ENCODE measurements at regions not wholly inside any gene's neighbourhood (a gene's known extent, or its start where the extent isn't known, plus 50 kb on each side); places are given as distances from the start of the nearest gene placed in this dataset.

DNA sequence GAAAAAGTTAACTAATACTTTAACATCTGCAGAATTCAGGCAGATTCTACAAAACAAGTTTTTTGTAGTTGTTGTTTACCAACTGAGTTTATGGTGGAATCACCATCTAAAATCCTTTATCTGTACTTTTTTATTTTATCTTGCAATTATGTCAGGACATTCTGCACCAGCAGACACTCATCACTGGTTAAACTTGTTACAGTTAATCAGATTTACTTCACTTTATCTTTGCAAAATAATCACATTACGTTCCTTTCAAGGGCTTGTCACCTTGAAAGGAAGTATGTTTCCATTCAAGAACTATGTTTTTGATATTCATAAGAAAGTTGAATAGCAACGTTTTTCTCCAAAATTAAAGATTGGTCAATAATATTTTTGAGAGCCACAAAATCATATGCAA is 796.6 kb upstream of the ROBO1 start:
- no peak for DNase-seq

DNA sequence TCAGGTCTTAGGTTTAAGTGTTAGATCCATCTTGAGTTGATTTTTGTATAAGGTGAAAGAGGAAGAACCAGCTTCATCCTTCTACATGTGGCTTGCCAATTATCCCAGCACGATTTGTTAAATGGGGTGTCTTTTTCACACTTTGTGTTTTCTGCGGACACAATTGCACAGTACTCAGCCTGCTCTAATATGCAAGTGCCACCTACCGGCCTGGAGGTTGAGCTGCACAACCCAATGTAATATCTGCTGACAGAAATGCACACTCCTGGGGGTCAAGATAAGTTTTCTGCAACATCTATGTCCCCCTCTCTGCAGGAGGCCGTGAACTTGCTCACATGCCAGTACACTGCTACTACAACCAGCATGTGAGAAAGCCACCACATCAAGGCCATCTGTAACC is 791.9 kb upstream of the ROBO1 start:
- no peak for DNase-seq

DNA sequence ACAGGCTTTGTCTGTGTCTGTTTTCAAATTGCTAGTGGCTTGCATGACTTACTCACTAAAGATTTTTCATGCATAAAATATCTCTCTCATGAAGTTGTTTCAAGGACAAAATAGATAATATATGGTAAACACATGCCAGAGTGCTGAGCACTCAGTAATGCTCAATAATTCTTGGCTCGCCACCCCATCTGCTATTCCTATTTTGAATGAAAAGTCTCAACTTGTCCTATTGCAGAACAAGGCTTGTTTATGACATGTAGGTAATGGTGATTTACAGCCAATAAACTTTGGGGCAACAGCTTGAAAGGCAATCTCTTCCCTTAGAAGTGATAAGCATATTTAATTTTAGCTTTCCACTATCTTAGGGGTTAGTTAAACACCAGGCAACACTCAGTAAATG is 789.0 kb upstream of the ROBO1 start:
- no peak for DNase-seq

DNA sequence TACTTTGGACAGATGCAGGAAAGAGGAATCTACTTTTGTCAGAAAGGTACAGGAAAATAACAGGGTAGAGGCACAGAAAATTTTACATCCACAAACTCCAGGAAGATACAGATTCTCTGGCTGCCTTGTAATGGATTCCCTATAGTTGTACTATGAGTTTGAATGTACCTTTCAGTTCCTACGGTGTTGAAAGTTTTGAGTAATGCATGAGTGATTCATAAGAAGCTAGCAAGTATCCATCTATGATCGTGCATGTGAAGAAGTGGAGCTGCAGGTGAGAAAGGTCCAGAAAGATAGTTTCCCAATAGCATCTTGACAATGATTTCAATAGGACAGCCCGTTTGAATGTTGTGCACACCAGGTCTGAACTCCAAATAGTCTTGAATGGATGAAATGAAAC is 786.5 kb upstream of the ROBO1 start:
- no peak for DNase-seq

DNA sequence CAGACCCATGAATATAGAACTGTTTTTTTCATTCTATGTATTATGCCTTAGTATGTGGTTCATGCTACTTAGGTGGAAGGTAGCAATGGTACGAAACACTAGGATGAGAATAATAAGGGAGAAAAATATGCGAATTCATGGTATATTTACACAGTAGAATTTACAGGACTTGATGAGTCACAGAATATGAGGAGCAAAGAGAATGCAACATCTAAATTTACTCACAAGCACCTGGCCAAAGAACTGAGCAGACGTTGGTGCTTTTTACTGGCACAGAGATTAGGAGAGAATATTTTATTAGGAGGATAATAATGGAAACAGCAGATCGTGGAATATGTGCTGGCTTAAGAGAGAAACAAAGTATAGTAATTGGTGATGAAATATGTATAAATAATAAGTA is 785.4 kb upstream of the ROBO1 start:
- DNase-seq = no peak

DNA sequence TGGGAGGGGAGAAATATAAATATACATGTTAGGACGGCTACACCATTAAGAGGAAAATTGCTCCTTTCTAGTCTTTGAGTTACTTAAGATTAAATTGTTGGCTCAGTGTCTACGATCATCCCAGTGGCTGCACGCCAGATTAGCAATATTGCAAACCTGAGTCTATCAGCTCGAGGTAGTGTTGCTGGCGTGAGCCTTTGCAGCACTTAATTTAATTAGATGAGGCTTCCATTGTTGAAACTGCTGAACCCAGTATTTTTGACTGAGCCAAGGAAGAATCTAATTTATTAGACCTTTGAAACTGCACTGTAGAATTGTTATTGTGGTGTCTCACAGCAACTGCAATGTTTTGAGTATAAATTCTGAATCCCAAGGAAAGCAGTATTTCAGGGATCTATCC is 782.4 kb upstream of the ROBO1 start:
- no peak for DNase-seq

DNA sequence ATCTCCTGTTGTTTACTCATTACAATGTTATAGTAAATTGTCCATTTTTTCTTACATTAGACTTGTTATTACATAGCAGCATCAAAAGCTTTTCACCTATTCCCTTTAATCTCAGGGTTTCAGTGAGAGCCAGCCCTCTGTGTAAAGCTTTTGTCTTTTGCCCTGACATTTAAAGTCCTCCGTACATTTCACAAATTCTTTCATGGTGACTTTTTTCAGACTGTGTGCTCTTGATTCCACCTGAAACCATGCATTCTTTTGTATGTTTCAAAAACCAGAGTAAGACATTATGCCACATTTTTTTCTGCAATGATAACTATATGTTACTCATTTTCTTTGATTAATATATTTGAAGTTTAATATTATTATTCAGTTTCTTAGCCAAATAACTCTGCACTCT is 781.4 kb upstream of the ROBO1 start:
- no peak for DNase-seq

DNA sequence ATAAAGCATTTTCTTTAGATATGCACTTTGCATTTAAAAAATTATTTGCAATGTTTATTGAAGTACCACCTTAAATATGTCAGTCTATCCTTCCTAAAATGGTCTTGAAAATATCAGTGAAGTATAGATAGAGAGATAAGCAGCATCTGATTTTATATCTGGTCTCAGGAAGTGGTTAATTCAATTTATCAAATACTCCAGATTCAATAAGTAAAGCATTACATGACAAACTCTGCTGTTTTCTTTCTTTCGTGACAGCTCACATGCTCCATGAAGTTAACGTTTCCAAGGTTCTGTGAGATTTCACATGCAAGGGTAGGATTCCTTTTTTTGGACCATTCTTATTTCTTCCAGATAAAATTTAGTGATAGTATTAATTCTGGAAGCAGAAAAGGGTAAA is 775.4 kb upstream of the ROBO1 start:
- no peak for DNase-seq

DNA sequence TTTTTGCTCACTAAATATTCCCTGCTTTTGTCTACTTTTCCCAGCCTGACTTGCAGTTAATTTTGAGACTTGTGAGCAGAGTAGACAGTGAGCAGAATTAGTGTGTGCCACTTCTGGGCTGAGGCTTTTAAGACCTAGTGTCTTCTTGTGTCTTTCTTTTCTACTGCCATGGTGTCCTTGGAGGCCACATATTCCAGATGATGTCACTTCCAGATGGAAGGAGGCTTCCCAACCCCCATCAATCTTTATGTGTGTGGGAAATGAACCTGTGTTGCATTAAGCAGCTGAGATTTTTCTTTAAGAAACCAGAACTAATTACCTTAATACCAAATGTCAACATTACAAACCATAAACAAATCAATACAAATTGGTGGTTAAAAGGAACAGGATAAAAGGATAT is 774.7 kb upstream of the ROBO1 start:
- no peak for DNase-seq

DNA sequence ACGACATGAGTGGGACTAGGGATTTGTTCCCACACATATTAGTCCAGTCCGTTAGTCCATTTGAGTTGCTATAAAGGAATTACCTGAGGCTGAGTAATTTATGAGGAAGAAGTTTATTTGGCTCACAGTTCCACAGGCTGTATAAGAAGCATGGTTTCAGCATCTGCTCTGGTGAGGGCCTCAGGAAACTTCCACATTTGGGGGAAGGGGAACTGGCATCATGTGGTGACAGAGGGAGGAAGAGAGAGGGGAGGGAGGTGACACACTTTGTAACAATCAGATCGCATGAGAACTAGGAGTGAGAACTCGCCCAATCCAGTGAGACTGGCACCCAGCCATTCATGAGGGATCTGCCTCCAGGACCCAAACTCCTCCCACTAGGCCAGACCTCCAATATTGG is 769.9 kb upstream of the ROBO1 start:
- DNase-seq = no peak

DNA sequence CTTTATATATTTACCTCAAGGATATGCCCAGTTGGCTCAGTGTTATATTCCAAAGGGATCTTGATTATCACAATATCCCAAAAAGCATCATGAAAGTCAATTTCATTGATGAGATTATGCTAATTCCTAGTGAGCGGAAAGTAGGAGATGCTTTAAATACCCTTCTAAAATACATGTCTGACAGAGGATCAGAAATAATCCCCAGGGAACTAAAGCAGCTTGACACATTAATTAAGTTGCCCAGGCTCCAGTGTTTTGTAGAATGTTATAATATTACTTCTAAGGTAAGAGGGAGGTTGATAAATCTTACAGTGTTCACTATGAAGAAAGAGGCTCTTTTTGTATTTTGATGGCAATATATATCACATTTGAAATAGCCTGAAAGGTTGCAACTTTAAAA is 767.5 kb upstream of the ROBO1 start:
- DNase-seq = no peak

DNA sequence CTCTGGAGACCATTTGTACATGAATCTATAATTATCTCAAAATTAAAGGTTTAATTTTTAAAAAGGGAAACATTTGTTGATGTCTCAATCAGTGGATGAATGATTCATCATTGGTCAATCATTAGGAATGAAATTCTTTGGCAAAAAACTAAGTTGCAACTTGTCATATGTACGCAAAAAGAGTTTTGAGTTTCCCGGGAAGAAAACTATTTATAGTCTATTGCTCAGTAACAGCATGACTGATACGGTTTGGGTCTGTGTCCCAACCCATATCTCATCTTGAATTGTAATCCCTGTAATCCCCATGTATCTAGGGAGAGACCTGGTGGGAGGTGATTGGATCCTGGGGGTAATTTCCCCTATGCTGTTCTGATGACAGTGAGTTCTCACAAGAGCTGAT is 765.8 kb upstream of the ROBO1 start:
- DNase-seq = no peak

DNA sequence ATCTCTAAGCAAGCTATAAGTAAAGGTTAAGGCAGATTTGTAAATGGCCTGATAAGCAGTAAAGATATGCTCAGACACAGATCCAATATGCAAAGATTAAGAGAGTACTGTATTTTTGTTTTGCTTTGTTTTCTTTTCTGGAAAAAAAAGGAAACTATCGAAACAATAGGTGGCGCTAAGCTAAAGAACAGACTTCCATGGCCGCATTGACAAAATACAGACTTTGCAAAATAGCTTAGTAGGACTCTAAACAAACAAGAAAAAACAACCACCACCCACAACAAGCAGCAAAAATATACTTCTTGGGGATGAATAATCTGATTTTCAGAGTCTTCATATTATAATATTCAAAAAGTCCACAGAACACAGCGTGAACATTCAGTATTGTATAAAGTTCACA is 758.4 kb upstream of the ROBO1 start:
- DNase-seq = no peak

DNA sequence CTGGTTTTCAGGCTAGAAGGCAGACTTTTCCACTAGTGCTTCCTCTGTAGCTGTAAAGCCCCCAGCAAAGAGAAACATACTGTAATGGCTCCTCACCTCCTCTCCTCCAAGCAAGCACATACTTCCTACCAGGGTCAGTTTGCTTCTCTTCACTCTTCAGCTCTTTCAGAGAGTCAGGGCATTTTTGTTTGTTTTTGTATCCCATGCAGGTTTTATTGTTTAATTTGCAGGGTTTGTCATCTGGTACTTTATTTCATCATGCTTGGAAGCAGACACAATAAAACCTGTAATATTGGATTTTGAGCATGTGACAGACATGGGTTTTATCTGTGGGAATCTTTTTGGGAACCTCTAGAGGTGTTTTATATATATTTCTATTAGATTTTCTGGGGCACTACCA is 753.3 kb upstream of the ROBO1 start:
- DNase-seq = no peak

DNA sequence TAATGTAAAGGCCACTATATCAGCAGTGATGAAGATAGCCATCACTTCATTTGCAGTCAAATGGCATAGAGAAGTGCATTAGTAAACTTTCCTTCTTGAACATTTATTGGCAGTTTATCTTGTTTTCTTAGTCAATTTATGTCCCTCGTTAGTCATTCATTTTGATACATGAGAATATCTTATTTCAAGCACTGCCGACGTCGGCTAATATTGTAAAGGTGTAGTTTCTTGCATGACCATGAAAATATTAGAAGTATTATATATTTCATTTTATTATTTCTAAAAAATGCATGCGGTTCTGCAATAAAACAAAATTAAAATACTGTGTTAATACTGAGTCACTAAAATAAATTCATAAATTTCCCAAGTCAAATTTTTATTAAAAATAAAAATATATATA is 751.6 kb upstream of the ROBO1 start:
- no peak for DNase-seq

DNA sequence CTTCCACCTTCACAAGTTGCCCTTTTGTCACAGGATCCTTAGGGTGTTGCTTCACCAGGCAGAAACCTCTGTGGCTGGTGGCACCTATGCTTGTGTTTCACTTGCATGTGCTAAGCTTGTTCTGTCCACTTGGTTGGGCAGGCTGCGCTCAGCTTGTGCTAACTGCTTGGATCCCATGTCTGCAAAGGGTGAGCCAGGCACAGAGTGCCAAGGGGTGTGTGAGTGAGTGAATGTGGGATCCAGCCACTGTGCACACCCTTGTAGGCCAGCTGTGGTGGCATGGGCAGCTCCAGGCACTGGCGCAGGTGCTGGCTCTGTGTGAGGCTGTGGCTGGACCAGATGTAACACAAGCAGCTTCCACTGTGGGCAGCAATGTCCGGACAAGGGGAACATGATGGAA is 728.7 kb upstream of the ROBO1 start:
- DNase-seq = no peak

DNA sequence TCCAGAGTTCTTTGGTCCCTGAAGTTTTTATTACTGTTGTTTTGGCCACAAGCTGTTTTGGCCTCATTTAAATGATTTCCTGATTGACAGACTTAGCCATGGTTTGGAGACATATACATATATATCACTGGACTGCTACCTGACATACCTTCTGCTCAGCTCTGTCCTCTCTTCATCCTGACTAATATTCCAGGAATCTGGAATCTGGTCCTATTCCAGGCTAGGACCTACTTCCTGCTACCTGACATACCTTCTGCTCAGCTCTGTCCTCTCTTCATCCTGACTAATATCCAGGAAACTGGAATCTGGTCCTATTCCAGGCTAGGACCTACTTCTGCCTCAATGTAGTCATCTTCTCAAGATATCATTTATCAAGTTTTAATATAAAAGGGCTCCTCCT is 724.4 kb upstream of the ROBO1 start:
- DNase-seq = no peak

DNA sequence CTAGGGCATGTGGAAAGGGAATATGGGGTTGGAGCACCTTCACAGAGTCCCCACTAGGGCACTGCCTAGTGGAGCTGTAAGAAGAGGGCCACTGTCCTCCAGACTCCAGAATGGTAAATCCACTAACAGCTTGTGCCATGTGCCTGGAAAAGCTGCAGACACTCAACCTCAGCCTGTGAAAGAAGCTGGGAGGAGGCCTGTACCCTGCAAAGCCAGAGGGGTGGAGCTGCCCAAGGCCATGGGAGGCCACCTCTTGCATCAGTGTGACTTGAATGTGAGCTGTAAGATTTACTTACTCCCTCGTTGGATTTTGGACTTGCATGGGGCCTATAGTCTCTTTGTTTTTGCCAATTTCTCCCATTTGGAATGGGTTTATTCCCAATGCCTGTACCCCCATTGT is 705.2 kb upstream of the ROBO1 start:
- DNase-seq = no peak

DNA sequence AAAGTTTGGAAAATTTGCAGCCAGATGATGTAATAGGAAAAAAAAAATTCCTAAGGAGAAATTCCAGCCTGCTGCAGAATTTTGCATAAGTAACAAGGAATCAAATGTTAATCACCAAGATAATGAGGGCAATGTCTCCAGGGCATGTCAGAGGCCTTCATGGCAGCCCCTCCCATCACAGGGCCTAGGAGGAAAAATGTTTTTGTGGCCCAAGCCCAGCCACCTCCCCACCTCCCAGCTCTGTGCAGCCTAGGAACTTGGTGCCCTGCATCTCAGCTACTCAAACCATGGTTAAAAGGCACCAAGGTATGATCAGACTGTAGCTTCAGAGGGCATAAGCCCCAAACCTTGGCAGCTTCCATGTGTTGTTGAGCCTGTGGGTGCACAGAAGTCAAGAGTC is 704.7 kb upstream of the ROBO1 start:
- DNase-seq = no peak

DNA sequence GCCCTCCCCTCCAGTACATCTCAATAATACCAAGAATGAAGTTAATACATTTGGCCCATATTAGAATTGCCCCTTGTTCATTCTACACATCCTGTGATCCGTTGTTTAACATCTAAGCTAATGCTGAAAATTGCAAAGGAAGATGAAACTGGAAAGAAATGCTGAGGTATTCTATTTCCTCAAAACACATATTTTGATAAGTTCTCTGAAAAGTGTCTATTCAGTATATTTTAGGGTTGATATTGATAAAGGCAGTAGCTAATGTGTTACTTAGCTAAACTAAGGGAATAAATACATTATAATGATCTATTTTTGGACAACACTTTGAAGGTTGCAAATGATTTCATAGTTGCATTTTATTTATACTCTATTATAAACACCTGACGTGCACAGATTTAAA is 702.6 kb upstream of the ROBO1 start:
- DNase-seq = no peak

DNA sequence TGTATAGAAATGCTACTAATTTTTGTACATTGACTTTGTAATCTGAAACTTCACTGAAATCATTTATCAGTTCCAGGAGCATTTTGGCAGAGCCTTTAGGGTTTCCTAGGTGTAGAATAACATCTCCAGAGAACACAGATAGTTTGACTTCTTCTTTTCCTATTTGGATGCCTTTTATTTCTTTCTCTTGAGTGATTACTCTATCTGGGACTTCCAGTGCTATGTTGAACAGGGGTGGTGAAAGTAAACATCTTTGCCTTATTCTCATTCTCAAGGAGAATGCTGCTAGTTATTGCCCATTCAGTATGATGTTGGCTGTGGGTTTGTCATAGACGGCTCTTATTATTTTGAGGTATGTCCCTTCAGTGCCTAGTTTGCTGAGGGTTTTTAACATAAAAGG is 697.9 kb upstream of the ROBO1 start:
- no peak for DNase-seq

DNA sequence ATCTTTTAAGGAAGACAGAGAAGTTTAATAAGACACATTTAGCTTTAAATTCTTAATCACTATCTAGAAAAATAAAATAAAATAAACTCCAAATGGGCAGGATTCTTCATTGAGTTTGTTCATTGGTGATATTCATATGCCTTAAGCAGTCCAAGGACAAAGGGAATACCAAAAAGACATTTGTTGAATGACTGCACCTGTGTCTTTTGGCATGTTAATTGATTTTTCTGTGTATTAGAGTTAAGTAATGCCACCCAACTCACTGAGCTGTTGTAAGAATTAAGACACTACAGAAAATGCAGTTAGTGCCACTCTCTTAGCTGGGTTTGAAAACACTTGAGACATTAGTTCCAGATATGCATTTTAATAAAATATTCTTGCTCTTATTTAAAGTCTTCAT is 683.6 kb upstream of the ROBO1 start:
- no peak for DNase-seq

DNA sequence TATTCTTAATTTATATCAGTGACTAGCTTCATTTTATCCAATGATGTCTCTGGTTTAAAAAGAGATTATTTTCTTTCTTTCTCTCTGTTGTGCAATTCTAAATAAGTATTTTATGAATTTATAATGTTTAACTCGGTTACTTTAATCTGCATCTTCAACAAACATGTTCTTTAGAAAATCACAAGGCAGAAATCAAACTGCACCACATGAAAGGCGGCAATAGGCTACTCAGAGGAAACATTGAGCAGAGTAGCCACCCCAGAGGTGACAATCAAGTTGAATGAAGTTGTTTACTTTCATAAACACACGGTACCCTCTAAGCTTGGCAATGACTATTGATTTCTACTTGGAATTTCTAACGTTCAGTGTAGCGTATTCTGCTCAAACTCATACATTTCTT is 677.8 kb upstream of the ROBO1 start:
- DNase-seq = no peak

DNA sequence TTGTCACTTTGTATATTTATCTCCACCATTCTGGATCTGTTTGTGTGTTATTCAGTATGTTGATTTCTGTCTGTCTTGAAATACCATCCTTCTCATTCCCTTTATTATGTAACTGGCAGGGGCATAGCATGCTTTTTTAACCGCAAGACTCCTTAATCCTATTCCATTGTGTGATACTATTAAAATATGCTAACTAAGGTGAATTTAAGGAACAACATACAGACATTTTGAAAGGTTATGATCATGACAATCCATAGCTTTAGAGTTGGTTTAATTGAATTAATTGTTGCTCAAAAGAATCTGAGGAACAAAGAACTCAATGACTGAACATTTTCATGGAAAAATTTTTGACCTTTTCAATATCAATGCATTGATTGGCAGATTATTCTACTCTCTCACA is 677.3 kb upstream of the ROBO1 start:
- DNase-seq = no peak

DNA sequence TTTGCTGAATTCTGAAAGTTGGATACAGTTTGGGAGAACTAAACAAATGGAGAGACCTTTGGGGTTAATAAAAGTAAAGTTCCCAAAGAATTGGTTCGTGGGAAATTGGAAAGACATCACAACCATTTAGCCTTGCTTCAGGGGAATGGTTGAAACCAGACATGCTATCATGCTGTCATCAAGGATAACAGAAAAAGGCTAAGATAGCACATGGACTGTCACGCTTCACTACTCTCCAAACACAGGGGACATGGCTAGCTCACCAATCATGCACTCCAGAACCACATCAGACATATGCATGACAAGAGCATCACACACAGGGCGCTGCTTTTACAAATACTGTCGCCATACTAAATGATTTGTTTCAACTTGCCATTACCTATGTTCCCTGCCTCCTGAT is 671.7 kb upstream of the ROBO1 start:
- DNase-seq = no peak

DNA sequence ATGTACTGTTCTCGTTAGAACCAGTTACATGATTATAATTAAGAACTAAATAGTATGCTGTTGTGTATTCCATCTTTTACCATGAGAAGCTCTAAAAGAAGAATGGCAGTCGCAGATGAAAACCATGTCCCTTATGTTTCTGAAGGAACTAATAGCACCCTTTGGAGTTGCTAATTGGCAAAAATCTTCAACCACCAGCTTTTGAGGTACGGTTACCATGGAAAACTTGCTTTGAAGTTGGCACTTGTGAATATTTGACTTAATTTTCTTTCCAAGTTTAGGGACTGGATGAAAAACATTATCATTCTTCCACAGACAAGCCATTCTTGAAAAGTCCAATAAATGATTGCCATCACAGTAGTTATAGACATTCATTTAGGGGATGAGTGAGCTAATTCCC is 666.6 kb upstream of the ROBO1 start:
- DNase-seq = no peak

DNA sequence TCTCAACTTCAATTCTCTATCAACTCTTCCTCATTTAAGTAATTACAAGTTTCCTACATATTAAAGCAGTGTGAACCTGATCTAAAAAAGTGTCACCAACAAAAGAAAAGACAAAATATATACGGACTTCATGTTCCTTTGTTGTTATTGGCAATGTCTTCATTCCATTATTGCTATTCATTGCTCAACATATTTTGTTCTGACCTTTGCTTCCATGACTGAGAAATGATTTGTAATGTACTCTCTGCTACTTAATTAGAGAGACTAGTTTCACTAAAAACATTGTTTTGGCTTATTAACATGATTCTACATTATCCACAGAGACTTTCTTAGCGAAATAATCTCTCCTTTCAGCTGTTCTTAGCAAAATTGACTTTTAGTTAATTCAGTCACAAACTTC is 657.2 kb upstream of the ROBO1 start:
- DNase-seq = no peak
